ENCODE measurements at regions not wholly inside any gene's neighbourhood (a gene's known extent, or its start where the extent isn't known, plus 50 kb on each side); places are given as distances from the start of the nearest gene placed in this dataset.

- DNase-seq (ENCODE audit: low read depth, low spot score) (no peak), FAIRE-seq (no peak)
- Histone ChIP-seq H3K9me3 (ENCODE audit: control insufficient read depth, low read depth, low read length) (peaks cover 10% of the 10 kb centered on the region), H3K36me3 (ENCODE audit: control insufficient read depth in 2 of 2, extremely low read depth in 1 of 2, insufficient read depth in 2 of 2, low read length in 2 of 2) (no peaks in the 10 kb centered on the region), H3K27me3 (ENCODE audit: control insufficient read depth, extremely low read depth, insufficient read depth, low read length) (no peaks in the 10 kb centered on the region), H3K4me1 (ENCODE audit: control insufficient read depth, extremely low read depth, insufficient read depth, low read length) (no peaks in the 10 kb centered on the region), H3K27ac (ENCODE audit: control insufficient read depth, insufficient read depth, low read length) (no peak overlapping the region), H3K79me2 (ENCODE audit: control insufficient read depth, insufficient read depth, low read length) (no peaks in the 10 kb centered on the region), H4K20me1 (ENCODE audit: control insufficient read depth, extremely low read depth, insufficient read depth, low read length) (no peaks in the 10 kb centered on the region), H3K9ac (ENCODE audit: control insufficient read depth, extremely low read depth, insufficient read depth, low read length) (no peak overlapping the region), H2AFZ (ENCODE audit: control insufficient read depth, low read length) (no peak overlapping the region), H3K4me3 (ENCODE audit: control insufficient read depth in 2 of 3, extremely low read depth in 1 of 3, insufficient read depth in 2 of 3, low read depth in 1 of 3, low read length in 3 of 3) (no peak overlapping the region), H3K4me2 (ENCODE audit: control insufficient read depth, extremely low read depth, insufficient read depth, low read depth, low read length) (no peak overlapping the region), H3K9me1 (ENCODE audit: control insufficient read depth, extremely low read depth, insufficient read depth, low read length) (no peaks in the 10 kb centered on the region)
- TF ChIP-seq EZH2 (IDR thresholded peaks at IDR 0.05; ENCODE audit: low read length) (no peak), CTCF (optimal IDR thresholded peaks at IDR 0.05 in 1 of 3, IDR thresholded peaks at IDR 0.05 in 1 of 3, conservative IDR thresholded peaks at IDR 0.05 in 1 of 3; ENCODE audit: extremely low read depth in 1 of 3, insufficient read depth in 2 of 3, low read length in 3 of 3) (no peak)
- dilution Hi-C loops (cut with MboI; ENCODE audit: extremely low pct_ligation_motif_present, low sequenced_read_pairs): no loop called here
Measured at GRCh38 chr14:94889520-94890312, 119.8 kb upstream of the GSC start.

GRCh38 chr14:94888121-94888520, 118.2 kb upstream of the GSC start:
- dilution Hi-C loops (cut with MboI; ENCODE audit: extremely low pct_ligation_motif_present, low sequenced_read_pairs): no loop called here
- no peak overlapping the region for H3K4me3 ChIP-seq (ENCODE audit: control insufficient read depth in 2 of 3, extremely low read depth in 1 of 3, insufficient read depth in 2 of 3, low read depth in 1 of 3, low read length in 3 of 3)
- FAIRE-seq: no peak
- no peaks in the 10 kb centered on the region for H3K27me3 ChIP-seq (ENCODE audit: control insufficient read depth, extremely low read depth, insufficient read depth, low read length)
- TF ChIP-seq EZH2 (IDR thresholded peaks at IDR 0.05; ENCODE audit: low read length): no peak
- no peak for TF ChIP-seq CTCF (optimal IDR thresholded peaks at IDR 0.05 in 1 of 3, IDR thresholded peaks at IDR 0.05 in 1 of 3, conservative IDR thresholded peaks at IDR 0.05 in 1 of 3; ENCODE audit: extremely low read depth in 1 of 3, insufficient read depth in 2 of 3, low read length in 3 of 3)
- H3K36me3 ChIP-seq (ENCODE audit: control insufficient read depth in 2 of 2, extremely low read depth in 1 of 2, insufficient read depth in 2 of 2, low read length in 2 of 2): no peaks in the 10 kb centered on the region
- no peak overlapping the region for H3K27ac ChIP-seq (ENCODE audit: control insufficient read depth, insufficient read depth, low read length)
- no peak for DNase-seq (ENCODE audit: low read depth, low spot score)
- H2AFZ ChIP-seq (ENCODE audit: control insufficient read depth, low read length): no peak overlapping the region
- H3K9ac ChIP-seq (ENCODE audit: control insufficient read depth, extremely low read depth, insufficient read depth, low read length): no peak overlapping the region
- no peaks in the 10 kb centered on the region for H3K4me1 ChIP-seq (ENCODE audit: control insufficient read depth, extremely low read depth, insufficient read depth, low read length)
- no peak overlapping the region for H3K4me2 ChIP-seq (ENCODE audit: control insufficient read depth, extremely low read depth, insufficient read depth, low read depth, low read length)
- peaks cover 10% of the 10 kb centered on the region for H3K9me3 ChIP-seq (ENCODE audit: control insufficient read depth, low read depth, low read length)
- H3K79me2 ChIP-seq (ENCODE audit: control insufficient read depth, insufficient read depth, low read length): no peaks in the 10 kb centered on the region
- no peaks in the 10 kb centered on the region for H4K20me1 ChIP-seq (ENCODE audit: control insufficient read depth, extremely low read depth, insufficient read depth, low read length)
- no peaks in the 10 kb centered on the region for H3K9me1 ChIP-seq (ENCODE audit: control insufficient read depth, extremely low read depth, insufficient read depth, low read length)

All from keratinocyte (primary cell).